Large intestine (tissue), 3 donors: ENCODE measurements at regions not wholly inside any gene's neighbourhood (a gene's known extent, or its start where the extent isn't known, plus 50 kb on each side); places are given as distances from the start of the nearest gene placed in this dataset.

Experiments used
- DNase-seq, 2 donors: peaks; one replicate each; pipeline versions ENCODE4 v3.0.0 to v3.0.0-alpha.2; 2013
- H3K27ac ChIP-seq: one replicate; pipeline ENCODE4 v1.5.1; 2013; ENCODE audit warnings: low read length
- H3K27me3 ChIP-seq: 2 replicates; pipeline ENCODE4 v1.6.1; 2013; ENCODE audit warnings: low read length; ENCODE audit not compliant: control insufficient read depth, insufficient read depth
- H3K36me3 ChIP-seq: 2 replicates; pipeline ENCODE4 v1.6.1; 2013; ENCODE audit warnings: low read length; ENCODE audit not compliant: control insufficient read depth, insufficient read depth
- H3K4me1 ChIP-seq: one replicate; pipeline ENCODE4 v1.6.1; 2013; ENCODE audit warnings: low read length; ENCODE audit not compliant: control insufficient read depth, insufficient read depth
- H3K4me3 ChIP-seq: one replicate; pipeline ENCODE4 v1.5.1; 2013; ENCODE audit warnings: low read length
- H3K9me3 ChIP-seq: one replicate; pipeline ENCODE4 v1.6.1; 2013; ENCODE audit warnings: mild to moderate bottlenecking, low read depth, low read length, moderate library complexity; ENCODE audit not compliant: control insufficient read depth
- WGBS: methylation state at CpG from one replicate; pipeline ENCODE4 v1.1.5; 2013; ENCODE audit warnings: low lambda C conversion rate; ENCODE audit not compliant: insufficient coverage; 5-methylcytosine and 5-hydroxymethylcytosine counted together

- DNase-seq: no peak
- Histone ChIP-seq H3K4me1 (no peaks in the 10 kb centered on the region), H3K9me3 (no peaks in the 10 kb centered on the region), H3K4me3 (no peak overlapping the region), H3K27me3 (no peaks in the 10 kb centered on the region), H3K36me3 (no peaks in the 10 kb centered on the region), H3K27ac (no peak overlapping the region)
- WGBS: 87% methylated on average over 2 of the region's 2 CpGs
Observed at GRCh38 chr13:94906605-94907004, 194.3 kb upstream of the SOX21 start.

DNA sequence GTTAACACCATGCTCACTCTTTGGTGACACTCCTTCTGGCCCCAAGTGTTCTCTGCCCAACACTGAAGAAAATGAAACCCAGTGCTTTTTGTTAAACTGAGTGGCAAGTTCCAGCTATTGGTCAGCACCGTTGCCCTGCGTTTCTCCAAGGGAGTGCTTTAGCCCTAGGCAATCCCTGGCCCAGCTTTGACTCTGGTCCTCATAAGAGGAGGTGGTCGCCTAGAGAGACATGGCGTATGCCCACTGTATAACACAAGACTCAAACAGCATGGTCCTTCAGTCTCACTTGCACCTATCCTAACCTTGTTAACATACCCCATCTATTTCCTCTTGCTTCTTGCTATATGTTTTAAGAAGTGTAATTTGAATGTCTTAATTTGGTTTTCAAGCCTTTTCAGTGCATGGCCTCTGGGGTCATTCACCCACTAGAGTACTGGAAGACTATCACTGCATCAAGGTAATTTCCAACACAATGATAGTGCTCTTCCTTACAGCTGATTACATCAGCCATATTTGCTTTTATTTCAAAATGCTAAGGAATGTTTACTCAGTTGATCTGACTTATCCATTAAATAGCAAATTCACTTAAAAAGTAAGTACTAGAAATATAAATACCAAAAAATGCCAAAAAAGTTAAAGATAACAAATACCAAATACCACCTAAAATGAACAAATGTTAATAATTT, 190.5 kb upstream of the SOX21 start:
- H3K4me1 ChIP-seq: no peaks in the 10 kb centered on the region
- no CpG with 5 or more reads among the region's 4 CpGs for WGBS
- DNase-seq: no peak
- no peak overlapping the region for H3K4me3 ChIP-seq
- H3K36me3 ChIP-seq: no peaks in the 10 kb centered on the region
- no peak overlapping the region for H3K27ac ChIP-seq
- H3K9me3 ChIP-seq: no peaks in the 10 kb centered on the region
- H3K27me3 ChIP-seq: no peaks in the 10 kb centered on the region

DNA sequence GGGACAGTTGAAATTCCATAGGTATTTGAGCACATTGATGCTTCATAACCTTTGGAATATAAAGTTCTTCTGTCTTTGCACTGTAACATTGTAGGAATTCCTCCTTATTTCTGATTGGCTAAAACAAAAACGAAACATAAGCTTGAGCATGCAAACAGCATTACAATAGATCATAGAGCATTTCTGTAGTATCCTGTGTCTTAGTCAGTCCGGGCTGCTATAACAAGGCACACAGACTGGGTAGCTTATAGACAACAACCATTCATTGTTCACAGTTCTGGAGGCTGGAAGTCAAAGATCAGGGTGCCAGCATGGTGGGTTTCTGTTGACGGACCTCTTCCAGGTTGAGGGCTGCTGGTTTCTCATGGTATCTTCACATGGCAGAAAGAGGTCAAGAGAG, 188.7 kb upstream of the SOX21 start:
- 80% methylated on average over 1 of the region's 3 CpGs for WGBS
- Histone ChIP-seq H3K27ac (no peak overlapping the region), H3K4me1 (no peaks in the 10 kb centered on the region), H3K36me3 (no peaks in the 10 kb centered on the region), H3K9me3 (no peaks in the 10 kb centered on the region), H3K27me3 (no peaks in the 10 kb centered on the region), H3K4me3 (no peak overlapping the region)
- DNase-seq: no peak

DNA sequence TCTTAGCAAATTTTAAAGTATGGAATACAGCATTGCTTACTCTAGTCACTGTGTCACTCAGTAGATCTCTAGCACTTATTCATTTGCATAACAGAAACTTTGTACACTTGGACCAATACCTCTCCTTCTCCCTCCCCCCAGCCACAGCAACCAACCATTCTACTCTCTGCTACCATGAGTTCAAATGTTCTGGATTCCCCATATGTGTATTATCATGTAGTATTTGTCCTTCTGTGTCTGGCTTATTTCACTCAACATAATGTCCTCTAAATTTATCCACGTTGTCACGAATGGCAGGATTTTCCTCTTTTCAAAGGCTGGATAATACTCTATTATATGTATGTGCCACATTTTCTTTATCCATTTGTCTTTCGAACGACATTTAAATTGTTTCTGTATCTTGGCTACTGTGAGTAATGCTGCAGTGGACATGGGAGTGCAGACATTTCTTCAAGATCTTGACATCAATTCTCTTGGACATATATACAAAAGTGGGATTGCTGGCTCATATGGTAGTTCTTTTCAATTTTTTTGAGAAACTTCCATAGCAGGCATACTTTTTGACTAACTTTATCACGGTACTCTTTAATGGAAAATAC, 184.5 kb upstream of the SOX21 start:
- no peaks in the 10 kb centered on the region for H3K36me3 ChIP-seq
- DNase-seq: no peak
- H3K4me3 ChIP-seq: no peak overlapping the region
- H3K9me3 ChIP-seq: no peaks in the 10 kb centered on the region
- H3K4me1 ChIP-seq: no peaks in the 10 kb centered on the region
- H3K27ac ChIP-seq: no peak overlapping the region
- no peaks in the 10 kb centered on the region for H3K27me3 ChIP-seq
- 100% methylated on average over 3 of the region's 5 CpGs for WGBS

GRCh38 chr13:94896238-94896637, 183.9 kb upstream of the SOX21 start:
- DNase-seq: no peak
- no peak overlapping the region for H3K4me3 ChIP-seq
- H3K9me3 ChIP-seq: no peaks in the 10 kb centered on the region
- no peaks in the 10 kb centered on the region for H3K4me1 ChIP-seq
- no peaks in the 10 kb centered on the region for H3K36me3 ChIP-seq
- no peaks in the 10 kb centered on the region for H3K27me3 ChIP-seq
- no peak overlapping the region for H3K27ac ChIP-seq
- WGBS: no CpG with 5 or more reads among the region's 2 CpGs

DNA sequence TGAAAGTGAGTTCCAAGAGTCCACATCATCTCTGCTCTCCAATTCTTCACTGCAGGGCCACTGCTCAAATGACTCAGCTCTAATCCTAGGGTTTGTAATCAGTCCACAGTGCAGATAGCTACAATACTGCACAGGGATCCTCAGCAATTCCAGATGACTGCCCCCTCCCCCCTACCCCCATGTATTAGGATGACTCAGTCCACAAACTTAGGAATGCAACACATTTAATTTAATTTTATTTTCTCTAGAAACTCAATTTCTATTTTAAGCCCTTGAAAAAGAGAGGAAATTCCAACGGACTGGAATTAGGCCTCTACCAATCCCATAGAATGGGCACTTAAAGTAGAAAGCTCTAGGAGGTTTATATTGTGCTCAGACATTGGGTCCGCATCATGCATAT, 173.8 kb upstream of the SOX21 start:
- Histone ChIP-seq H3K36me3 (no peaks in the 10 kb centered on the region), H3K9me3 (no peaks in the 10 kb centered on the region), H3K27me3 (no peaks in the 10 kb centered on the region), H3K4me1 (no peaks in the 10 kb centered on the region), H3K4me3 (no peak overlapping the region), H3K27ac (no peak overlapping the region)
- no peak for DNase-seq
- WGBS: no CpG with 5 or more reads among the region's 2 CpGs

GRCh38 chr13:94880463-94880862, 168.1 kb upstream of the SOX21 start:
- H3K27ac ChIP-seq: no peak overlapping the region
- DNase-seq: no peak
- H3K36me3 ChIP-seq: no peaks in the 10 kb centered on the region
- H3K4me3 ChIP-seq: no peak overlapping the region
- H3K9me3 ChIP-seq: no peaks in the 10 kb centered on the region
- no CpG with 5 or more reads among the region's 2 CpGs for WGBS
- no peaks in the 10 kb centered on the region for H3K4me1 ChIP-seq
- H3K27me3 ChIP-seq: no peaks in the 10 kb centered on the region

DNA sequence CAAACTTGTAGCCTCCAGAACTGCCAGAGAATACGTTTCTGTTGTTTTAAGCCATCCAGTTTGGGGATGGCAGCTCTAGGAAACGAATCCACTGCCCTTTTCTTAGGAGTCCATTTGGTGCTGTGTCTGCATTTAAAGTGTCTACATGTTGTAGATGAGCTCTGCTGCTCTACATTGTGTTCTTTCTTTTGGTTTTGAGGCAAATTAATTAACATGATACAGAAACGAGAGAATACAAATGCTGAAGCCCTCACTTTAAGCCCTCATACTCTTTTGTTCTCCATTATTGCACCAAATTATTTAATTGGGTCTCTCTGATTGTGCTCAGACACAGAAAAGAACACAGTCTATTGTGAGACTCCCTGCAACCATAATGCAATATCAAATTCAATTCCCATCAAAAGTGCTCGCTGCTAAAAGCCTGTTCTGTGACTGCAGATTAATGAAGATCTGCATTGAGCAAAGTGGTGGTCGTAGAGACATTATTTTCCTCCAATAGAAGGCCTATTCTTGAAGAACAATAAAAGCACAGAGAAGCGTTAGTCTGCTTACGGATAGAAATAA, 166.3 kb upstream of the SOX21 start:
- WGBS: 77% methylated on average over 2 of the region's 7 CpGs
- H3K27ac ChIP-seq: no peak overlapping the region
- no peaks in the 10 kb centered on the region for H3K9me3 ChIP-seq
- no peak for DNase-seq
- H3K27me3 ChIP-seq: no peaks in the 10 kb centered on the region
- no peaks in the 10 kb centered on the region for H3K4me1 ChIP-seq
- no peak overlapping the region for H3K4me3 ChIP-seq
- H3K36me3 ChIP-seq: no peaks in the 10 kb centered on the region

DNA sequence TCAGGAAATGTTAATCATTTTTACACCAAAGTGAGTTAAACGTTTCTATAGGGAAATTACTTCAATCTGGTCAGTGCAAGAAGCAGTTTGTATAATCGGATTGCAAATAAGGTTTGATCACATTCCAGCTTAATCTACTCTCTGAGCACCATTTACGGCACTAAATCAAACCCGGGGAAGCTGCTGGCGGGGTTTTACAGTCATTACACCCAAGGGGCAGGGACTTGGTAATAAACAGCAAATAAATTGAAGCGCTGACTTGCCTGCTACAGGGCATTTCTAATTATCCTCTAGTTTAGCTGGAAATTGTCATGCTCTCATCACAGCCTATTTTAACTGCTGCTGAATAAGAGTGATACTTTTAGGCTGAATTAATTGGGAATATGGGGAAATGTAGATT, 152.1 kb upstream of the SOX21 start:
- no peak overlapping the region for H3K4me3 ChIP-seq
- H3K4me1 ChIP-seq: no peaks in the 10 kb centered on the region
- no peaks in the 10 kb centered on the region for H3K36me3 ChIP-seq
- H3K9me3 ChIP-seq: no peaks in the 10 kb centered on the region
- no peak for DNase-seq
- H3K27me3 ChIP-seq: peaks cover 18% of the 10 kb centered on the region
- WGBS: no CpG with 5 or more reads among the region's 6 CpGs
- H3K27ac ChIP-seq: no peak overlapping the region

- Histone ChIP-seq H3K9me3 (no peaks in the 10 kb centered on the region), H3K27ac (no peak overlapping the region), H3K4me3 (no peak overlapping the region), H3K27me3 (peaks cover 18% of the 10 kb centered on the region), H3K36me3 (no peaks in the 10 kb centered on the region), H3K4me1 (no peaks in the 10 kb centered on the region)
- WGBS: no CpG with 5 or more reads among the region's 8 CpGs
- no peak for DNase-seq
Observed at GRCh38 chr13:94860981-94861407, 148.6 kb upstream of the SOX21 start.

DNA sequence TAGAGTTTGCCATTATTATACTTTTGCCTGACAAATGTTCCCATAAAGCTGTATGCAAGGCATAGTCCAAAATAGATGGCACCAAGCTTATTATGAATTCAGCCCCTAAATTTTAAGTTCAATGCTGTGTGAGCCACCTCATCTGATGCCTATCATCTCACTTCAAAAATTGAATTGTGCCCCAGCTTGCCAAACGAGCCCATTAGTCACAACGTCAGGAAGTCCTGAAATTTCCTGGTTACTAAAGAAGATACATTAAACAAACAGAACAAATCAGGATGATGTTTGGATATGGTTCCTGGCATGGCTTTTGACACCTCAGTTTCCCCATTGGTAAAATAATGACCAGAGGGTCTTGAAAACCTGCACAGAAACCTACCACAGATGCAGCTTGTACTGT, 147.5 kb upstream of the SOX21 start:
- Histone ChIP-seq H3K27ac (no peak overlapping the region), H3K4me1 (no peaks in the 10 kb centered on the region)
- no CpG with 5 or more reads among the region's 2 CpGs for WGBS

More for the DNA sequence above, 147.5 kb upstream of the SOX21 start:
- Histone ChIP-seq H3K9me3 (no peaks in the 10 kb centered on the region), H3K27me3 (peaks cover 18% of the 10 kb centered on the region), H3K4me3 (no peak overlapping the region), H3K36me3 (no peaks in the 10 kb centered on the region)
- DNase-seq: no peak
